Fibroblast of mammary gland (primary cell): ENCODE measurements at regions not wholly inside any gene's neighbourhood (a gene's known extent, or its start where the extent isn't known, plus 50 kb on each side); places are given as distances from the start of the nearest gene placed in this dataset.

ENCODE experiments used
- DNase-seq: peaks from one replicate; pipeline ENCODE4 v3.0.0-alpha.2; 2010; ENCODE audit warnings: low read depth
- H3K4me3 ChIP-seq: 2 replicates; pipeline ENCODE4 v1.5.1; 2011; ENCODE audit warnings: low read depth, mild to moderate bottlenecking, low read length, moderate library complexity; ENCODE audit not compliant: control insufficient read depth
- TF ChIP-seq, protein P1 (sequence below): conservative IDR thresholded peaks from 2 replicates; pipeline ENCODE4 v1.5.1; 2011; ENCODE audit warnings: low read depth, low read length, inconsistent platforms; ENCODE audit not compliant: control insufficient read depth, insufficient read depth

DNA sequence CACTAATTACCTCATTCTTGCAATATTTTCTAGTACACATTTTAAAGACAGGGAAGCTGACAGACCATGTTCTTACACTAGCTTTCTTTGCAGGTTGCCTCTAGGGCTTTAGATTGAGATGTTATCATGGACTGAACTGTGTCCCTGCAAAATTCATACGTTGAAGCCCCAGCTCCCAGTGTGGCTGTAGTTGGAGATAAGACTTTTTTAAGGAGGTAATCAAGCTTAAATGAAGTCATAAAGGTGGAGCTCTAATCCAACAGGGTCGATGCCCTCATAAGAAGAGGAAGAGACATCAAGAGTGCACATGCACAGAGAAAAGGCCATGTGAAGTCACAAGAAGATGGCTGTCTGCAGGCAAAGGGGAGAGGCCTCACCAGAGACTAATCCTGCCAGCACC, 471.2 kb upstream of the ACTBL2 start:
- TF ChIP-seq, protein P1, sequence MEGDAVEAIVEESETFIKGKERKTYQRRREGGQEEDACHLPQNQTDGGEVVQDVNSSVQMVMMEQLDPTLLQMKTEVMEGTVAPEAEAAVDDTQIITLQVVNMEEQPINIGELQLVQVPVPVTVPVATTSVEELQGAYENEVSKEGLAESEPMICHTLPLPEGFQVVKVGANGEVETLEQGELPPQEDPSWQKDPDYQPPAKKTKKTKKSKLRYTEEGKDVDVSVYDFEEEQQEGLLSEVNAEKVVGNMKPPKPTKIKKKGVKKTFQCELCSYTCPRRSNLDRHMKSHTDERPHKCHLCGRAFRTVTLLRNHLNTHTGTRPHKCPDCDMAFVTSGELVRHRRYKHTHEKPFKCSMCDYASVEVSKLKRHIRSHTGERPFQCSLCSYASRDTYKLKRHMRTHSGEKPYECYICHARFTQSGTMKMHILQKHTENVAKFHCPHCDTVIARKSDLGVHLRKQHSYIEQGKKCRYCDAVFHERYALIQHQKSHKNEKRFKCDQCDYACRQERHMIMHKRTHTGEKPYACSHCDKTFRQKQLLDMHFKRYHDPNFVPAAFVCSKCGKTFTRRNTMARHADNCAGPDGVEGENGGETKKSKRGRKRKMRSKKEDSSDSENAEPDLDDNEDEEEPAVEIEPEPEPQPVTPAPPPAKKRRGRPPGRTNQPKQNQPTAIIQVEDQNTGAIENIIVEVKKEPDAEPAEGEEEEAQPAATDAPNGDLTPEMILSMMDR: no peak
- H3K4me3 ChIP-seq: no peak overlapping the region
- DNase-seq: no peak

DNA sequence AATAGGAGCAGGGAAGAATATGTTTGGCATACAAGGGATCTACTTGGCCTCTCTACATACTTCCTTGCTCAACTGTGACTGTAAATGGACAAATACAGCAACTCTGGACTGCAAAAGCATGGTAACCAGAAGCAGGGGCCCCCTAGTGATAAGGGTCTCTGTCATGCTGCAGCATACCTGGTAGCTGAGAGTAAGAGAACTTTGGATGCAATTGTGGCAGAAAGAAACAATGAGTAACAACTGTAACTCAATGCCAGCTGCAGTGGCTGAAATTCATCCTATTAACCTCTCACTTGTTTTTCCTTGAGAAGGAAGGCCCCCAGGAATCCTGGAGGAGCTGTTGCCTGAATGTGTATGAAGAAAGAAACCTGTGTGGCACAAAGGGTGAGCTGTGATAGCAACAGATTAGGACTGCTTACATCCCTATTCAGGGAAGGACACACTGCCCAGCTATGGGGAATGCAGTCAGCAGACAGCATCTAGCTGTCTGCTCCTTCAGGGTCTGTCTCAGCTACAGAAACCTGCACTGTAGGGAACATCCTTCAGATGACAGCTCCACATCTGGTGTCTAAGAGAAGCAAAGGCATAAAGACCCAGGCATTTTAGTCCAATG, 468.1 kb upstream of the ACTBL2 start:
- no peak for DNase-seq
- TF ChIP-seq, protein P1: no peak
- H3K4me3 ChIP-seq: no peak overlapping the region

DNA sequence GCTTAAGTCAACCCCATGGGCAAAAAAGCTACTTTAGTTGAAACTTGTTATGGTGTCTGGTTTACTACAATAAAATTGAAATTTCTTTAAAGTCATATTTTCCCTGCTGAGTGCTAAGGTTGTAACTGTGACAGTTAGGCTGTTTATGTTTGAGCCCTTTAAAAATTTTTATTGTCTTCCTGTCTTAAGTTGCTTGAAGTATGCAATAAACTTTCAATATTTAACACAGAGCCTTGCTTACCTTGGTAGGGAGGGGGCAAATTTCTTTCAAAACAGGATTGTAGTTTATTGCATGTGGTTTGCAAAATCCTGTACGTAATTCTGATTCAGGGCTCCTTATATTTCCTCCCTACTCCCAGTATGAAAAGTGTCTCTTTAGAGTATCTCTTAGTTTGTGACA, 465.5 kb upstream of the ACTBL2 start:
- TF ChIP-seq, protein P1: no peak
- DNase-seq: no peak
- H3K4me3 ChIP-seq: no peak overlapping the region

DNA sequence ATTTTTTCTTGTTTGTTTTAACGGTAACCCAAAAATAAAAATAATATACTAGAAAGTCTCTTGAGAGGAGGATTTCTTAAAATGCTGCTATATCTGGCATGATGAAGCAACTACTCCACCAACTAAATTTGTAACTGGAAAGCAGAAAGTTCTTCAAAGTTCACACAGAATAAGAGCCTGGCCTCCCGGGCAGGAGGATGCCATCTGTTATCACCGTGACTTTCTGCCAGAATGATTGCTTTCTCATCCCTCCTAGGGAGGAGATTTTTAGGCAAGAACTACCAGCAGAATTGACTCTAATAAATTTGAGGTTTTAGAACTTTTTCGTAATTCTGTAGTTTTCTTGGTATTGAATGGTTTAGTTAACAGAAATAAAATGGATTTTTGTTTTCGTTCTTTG, 464.6 kb upstream of the ACTBL2 start:
- DNase-seq: no peak
- TF ChIP-seq, protein P1: no peak
- H3K4me3 ChIP-seq: no peak overlapping the region

DNA sequence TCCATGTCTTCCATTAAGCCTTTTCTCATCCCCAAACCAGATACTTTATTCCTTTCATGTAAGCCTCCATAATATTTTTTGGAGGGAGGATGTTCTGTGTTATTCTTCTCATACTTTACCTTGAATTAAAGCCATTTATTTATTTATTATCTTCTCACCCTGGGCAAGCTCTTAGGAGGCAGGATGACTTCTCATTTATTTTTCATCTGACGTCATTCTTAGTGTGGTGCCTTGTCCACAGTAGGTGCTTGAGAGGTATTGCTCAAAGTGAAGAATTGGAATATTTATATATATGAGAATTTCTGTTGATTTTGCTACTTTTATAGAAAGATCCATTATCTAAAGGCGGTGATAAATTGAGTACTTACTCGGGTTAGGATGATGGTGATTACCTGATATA, 458.3 kb upstream of the ACTBL2 start:
- TF ChIP-seq, protein P1: no peak
- no peak for DNase-seq
- no peak overlapping the region for H3K4me3 ChIP-seq

DNA sequence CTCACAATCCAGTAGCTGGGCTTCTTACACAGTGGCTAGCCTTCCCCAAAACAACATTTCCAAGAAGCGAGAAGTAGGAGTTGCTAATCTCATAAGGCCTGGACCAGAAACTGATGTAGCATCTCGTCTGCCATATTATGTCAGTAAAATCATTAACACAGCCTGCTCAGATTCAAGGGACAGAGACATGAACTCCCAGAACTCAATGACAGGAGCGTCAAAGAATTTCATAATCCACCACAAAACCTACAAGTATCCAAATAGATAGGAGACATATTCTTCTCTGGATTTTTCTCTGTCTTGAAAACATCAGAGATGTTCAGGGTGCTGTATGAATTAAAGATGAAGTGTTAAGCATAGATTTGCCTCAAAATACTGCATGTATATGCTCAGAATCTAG, 457.6 kb upstream of the ACTBL2 start:
- DNase-seq: no peak
- TF ChIP-seq, protein P1: no peak

DNA sequence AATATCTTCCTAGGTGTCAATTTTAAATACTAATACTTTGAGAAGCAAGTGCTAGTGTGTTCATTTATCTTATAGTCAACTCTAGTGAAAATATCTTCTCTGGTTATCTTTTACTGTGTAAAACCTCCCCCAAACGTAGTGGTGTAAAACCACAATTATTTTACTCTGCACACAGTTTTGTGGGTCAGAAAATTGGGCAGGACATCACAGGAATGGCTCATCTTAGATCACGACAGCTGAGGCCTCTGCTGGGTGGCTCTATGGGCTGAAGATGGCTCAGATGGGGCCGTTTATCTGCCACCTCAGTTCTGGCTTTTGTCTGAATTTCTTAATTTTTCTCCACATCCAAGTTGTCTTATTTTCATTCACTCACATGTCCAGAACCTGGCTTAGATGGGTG, 457.2 kb upstream of the ACTBL2 start:
- no peak for DNase-seq
- no peak overlapping the region for H3K4me3 ChIP-seq
- TF ChIP-seq, protein P1: no peak

More for the DNA sequence above, 457.6 kb upstream of the ACTBL2 start:
- no peak overlapping the region for H3K4me3 ChIP-seq
